ENCODE measurements at regions not wholly inside any gene's neighbourhood (a gene's known extent, or its start where the extent isn't known, plus 50 kb on each side); places are given as distances from the start of the nearest gene placed in this dataset.
"Not testable (repeated sequence)": the region's sequence is repeated elsewhere in the genome, so short reads cannot be mapped to it uniquely, and the experiment has no call there.

GRCh38 chr7:68216051-68216450 is 1219.4 kb downstream of the TYW1 start:
- Mint-ChIP-seq H3K4me1 (no peaks in the 10 kb centered on the region), H3K36me3 (no peaks in the 10 kb centered on the region), H3K27me3 (no peaks in the 10 kb centered on the region), H3K27ac (no peak overlapping the region), H3K9me3 (peaks cover 6% of the 10 kb centered on the region), H3K4me3 (no peak overlapping the region)
- no peak for ATAC-seq

DNA sequence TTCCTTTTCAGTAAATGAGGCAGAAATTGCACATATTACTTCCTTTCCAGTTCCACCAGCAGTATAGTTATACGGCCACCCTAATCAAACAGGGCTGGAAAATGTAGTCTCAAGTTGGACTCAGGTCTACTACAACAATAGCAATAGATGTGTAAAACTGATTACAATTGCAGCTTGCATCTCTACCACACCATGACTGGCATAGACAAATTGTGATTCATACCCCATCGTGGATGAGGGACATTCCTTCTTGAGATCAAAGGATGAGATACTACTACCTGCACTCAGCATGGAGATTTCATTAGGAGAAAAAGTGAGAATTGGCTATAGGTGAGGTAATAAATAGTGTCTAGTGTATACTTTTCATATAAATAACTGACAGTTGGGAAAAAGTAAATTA is 1220.8 kb downstream of the TYW1 start:
- Mint-ChIP-seq H3K4me3 (no peak overlapping the region), H3K9me3 (peaks cover 6% of the 10 kb centered on the region), H3K36me3 (no peaks in the 10 kb centered on the region), H3K4me1 (no peaks in the 10 kb centered on the region), H3K27me3 (no peaks in the 10 kb centered on the region), H3K27ac (no peak overlapping the region)
- ATAC-seq = no peak

DNA sequence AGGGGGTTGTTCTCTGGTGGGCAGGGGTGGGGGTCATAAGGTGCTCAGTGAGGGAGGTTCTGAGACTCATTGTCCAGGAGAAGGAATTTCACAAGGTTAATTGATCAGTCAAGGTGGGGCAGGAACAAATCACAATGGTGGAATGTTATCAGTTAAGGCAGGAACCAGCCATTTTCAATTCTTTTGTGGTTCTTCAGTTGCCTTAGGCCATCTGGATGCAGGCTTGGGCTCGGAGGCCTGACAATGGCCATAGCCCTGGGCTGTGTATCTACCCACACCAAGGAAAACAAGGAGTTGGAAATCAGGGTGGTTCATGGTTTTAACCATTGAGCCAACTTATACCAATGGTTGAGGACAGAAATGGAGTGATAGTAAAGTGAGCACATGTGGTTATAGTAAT is 1221.8 kb downstream of the TYW1 start:
- Mint-ChIP-seq H3K9me3 (peaks cover 6% of the 10 kb centered on the region), H3K27ac (no peak overlapping the region), H3K4me1 (no peaks in the 10 kb centered on the region), H3K27me3 (no peaks in the 10 kb centered on the region), H3K36me3 (no peaks in the 10 kb centered on the region), H3K4me3 (no peak overlapping the region)
- ATAC-seq = no peak

GRCh38 chr7:68222311-68222710 is 1225.7 kb downstream of the TYW1 start:
- Mint-ChIP-seq H3K4me3 (no peak overlapping the region), H3K27me3 (no peaks in the 10 kb centered on the region), H3K9me3 (peaks cover 3% of the 10 kb centered on the region), H3K4me1 (no peaks in the 10 kb centered on the region), H3K27ac (no peak overlapping the region), H3K36me3 (no peaks in the 10 kb centered on the region)
- no peak for ATAC-seq

DNA sequence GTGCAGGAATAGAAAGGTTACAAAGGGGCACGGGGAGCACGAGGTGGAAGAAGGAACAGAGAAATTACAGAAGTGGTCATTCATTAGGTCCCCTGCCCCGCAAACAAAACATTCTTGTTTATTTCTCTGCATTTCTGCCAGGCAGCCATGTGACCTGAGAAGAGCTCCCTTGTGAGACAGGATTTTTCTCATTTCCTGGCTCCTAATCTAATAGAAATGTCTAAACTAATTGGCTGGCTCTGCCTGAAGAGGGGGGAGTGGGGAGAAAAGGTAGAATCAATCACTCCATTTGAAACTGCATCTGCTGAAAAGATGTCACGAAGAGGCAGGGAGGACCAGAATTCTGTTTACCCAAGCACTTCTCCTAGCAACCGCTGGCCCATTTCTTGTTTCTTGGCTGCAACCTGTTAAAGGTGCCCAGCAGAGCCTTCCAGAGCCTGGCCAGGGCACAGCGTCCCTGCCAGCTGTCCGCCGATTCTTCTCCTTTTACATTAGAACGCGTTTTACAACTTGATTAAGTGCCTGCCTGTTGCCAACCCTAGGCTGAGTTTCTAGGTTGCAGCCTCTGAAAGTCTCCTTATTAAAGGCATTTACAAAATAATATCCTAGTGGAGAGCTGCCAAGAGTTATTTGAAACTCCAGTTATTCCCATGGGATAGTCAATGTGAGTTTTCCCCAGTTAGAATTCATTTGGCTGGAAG is 1227.6 kb downstream of the TYW1 start:
- no peaks in the 10 kb centered on the region for H3K4me1 Mint-ChIP-seq
- no peak overlapping the region for H3K27ac Mint-ChIP-seq
- peaks cover 2% of the 10 kb centered on the region for H3K9me3 Mint-ChIP-seq
- H3K4me3 Mint-ChIP-seq = no peak overlapping the region
- ATAC-seq = no peak
- no peaks in the 10 kb centered on the region for H3K27me3 Mint-ChIP-seq
- no peaks in the 10 kb centered on the region for H3K36me3 Mint-ChIP-seq

DNA sequence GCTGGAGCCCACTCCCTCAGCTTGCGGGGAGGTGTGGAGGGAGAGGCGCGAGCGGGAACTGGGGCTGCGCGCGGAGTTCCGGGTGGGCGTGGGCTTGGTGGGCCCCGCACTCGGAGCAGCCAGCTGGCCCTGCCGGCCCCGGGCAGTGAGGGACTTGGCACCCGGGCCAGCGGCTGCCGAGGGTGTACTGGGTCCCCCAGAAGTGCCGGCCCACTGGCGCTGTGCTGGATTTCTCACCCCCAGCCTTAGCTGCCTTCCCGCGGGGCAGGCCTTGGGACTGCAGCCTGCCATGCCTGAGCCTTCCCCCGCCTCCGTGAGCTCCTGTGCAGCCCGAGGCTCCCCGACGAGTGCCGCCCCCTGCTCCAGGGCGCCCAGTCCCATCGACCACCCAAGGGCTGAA is 1234.4 kb downstream of the TYW1 start:
- not testable (repeated sequence) for H3K27me3 Mint-ChIP-seq, H3K4me3 Mint-ChIP-seq, ATAC-seq, H3K9me3 Mint-ChIP-seq, H3K4me1 Mint-ChIP-seq, H3K27ac Mint-ChIP-seq, H3K36me3 Mint-ChIP-seq

- no peaks in the 10 kb centered on the region for H3K27me3 Mint-ChIP-seq
- no peaks in the 10 kb centered on the region for H3K36me3 Mint-ChIP-seq
- H3K4me3 Mint-ChIP-seq = no peak overlapping the region
- ATAC-seq = no peak
- no peaks in the 10 kb centered on the region for H3K4me1 Mint-ChIP-seq
- no peak overlapping the region for H3K27ac Mint-ChIP-seq
- peaks cover 12% of the 10 kb centered on the region for H3K9me3 Mint-ChIP-seq
These were observed 1239.3 kb downstream of the TYW1 start for GRCh38 chr7:68235937-68236336.

DNA sequence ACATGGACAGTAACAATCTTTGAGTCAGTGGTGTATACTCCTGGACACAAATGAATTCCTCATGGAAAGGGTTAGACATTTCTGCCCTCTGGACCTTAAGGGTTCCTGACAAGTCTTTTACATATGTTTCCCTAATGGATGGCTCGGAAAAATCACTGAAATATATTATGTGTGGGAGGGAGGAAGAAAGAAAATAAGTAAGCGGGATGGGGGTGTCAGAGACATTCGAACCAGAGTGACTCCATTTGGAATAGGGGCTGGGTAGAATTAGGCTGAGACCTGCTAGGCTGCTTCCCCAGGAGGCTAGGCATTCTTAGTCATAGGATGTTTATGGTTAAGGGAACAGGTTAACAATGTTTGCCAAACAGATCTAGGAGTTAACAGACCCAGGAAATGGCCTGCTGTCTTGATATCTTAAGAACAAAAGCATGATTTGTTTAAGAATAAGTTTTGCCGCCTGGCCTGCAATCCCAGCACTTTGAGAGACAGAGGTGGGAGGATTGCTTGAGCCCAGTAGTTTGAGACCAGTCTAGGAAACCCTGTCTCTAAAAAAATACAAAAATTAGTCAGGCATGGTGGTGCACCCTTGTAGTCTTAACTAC is 1241.7 kb downstream of the TYW1 start:
- Mint-ChIP-seq H3K9me3 (peaks cover 21% of the 10 kb centered on the region), H3K27ac (no peak overlapping the region), H3K36me3 (no peaks in the 10 kb centered on the region), H3K27me3 (no peaks in the 10 kb centered on the region), H3K4me1 (no peaks in the 10 kb centered on the region), H3K4me3 (no peak overlapping the region)
- no peak for ATAC-seq

GRCh38 chr7:68243128-68243527 is 1246.5 kb downstream of the TYW1 start:
- Mint-ChIP-seq H3K4me1 (no peaks in the 10 kb centered on the region), H3K36me3 (no peaks in the 10 kb centered on the region)

DNA sequence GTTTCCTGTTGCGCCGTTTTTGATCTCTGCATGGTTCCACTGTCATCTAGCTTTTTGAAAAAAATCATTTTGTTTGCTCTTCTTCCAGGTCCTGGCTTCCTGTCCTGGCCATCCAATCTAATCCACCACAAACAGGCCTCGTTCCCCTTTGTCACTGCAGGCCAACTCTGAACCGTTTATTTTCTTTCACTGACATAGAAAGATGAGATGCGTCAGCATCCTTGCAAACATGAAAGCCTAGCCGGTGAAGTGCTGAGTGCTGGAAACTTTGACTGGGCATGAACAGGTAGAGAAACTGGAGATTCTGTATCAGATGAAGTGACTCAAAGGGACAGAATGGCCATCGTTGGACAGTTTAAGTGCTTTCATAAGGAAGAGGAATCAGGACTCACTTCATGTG is 1247.8 kb downstream of the TYW1 start:
- Mint-ChIP-seq H3K27ac (no peak overlapping the region), H3K36me3 (no peaks in the 10 kb centered on the region), H3K9me3 (peaks cover 26% of the 10 kb centered on the region), H3K4me3 (no peak overlapping the region), H3K4me1 (no peaks in the 10 kb centered on the region), H3K27me3 (no peaks in the 10 kb centered on the region)
- no peak for ATAC-seq

More at GRCh38 chr7:68243128-68243527, 1246.5 kb downstream of the TYW1 start:
- Mint-ChIP-seq H3K9me3 (peaks cover 26% of the 10 kb centered on the region), H3K27ac (no peak overlapping the region), H3K27me3 (no peaks in the 10 kb centered on the region), H3K4me3 (no peak overlapping the region)
- ATAC-seq = no peak

DNA sequence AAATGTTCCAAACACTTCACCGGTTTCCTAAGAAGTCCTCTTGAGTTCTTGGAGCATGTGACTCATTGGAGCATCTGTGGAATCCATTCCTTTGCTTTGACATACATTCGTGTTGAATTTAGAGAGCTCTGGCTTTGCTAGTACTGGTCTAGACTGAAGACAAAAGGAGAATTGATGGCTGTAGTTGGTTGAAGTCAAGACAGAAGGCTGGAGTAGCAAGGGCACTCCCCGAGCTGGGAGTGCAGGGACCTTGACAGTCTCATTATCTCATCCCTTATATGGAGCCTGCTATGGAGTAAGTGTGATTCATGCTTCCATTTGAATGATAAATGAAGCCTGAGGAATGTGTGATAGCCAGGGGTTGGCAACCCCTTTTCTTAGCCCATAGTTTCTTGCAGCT is 1249.1 kb downstream of the TYW1 start:
- Mint-ChIP-seq H3K4me1 (no peaks in the 10 kb centered on the region), H3K9me3 (peaks cover 26% of the 10 kb centered on the region), H3K36me3 (no peaks in the 10 kb centered on the region), H3K27me3 (no peaks in the 10 kb centered on the region), H3K27ac (no peak overlapping the region), H3K4me3 (no peak overlapping the region)
- no peak for ATAC-seq

DNA sequence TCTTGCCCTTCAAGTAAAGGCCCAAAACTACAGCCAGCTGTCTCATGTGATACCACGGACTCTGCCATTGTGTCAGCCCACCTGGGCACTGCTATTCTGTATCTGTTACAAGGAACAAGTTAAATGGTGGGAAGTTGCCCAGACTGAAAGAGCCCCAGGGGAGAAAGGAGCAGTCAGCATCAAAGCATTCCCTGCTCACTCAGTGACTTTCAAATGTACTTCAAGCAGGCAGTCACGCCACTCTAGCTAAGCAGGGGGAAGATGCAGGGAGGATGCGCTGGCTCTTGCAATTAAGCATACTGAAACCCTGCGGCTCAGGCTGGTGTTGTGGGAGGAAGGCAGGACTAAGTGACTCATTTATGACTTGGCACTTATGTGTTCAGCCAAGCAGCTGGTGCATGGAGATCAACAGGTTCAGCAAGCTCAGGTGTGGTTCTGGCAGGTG is 1249.6 kb downstream of the TYW1 start:
- no peak overlapping the region for H3K27ac Mint-ChIP-seq
- no peak overlapping the region for H3K4me3 Mint-ChIP-seq
- H3K4me1 Mint-ChIP-seq = no peaks in the 10 kb centered on the region
- peaks cover 25% of the 10 kb centered on the region for H3K9me3 Mint-ChIP-seq
- no peaks in the 10 kb centered on the region for H3K36me3 Mint-ChIP-seq
- no peaks in the 10 kb centered on the region for H3K27me3 Mint-ChIP-seq
- no peak for ATAC-seq

DNA sequence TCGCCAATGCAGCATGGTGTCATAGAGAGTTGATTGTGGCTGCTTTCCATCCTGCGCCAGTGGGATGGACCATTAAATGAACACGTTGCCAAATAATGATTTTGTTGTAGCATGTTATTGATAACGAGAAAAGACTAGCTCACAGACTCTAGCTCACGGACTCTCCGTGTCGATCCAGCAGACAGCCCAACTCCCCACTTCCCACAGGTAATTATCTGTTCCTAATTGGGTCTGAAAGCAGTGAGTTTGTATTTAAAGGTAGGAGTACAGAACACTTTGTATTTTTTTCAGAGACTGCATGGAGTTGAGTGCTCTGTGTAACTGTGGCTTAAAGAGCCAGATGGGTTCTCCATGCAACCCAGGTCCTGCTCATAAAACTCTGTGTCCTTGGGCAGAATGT is 1250.5 kb downstream of the TYW1 start:
- H3K4me1 Mint-ChIP-seq = no peaks in the 10 kb centered on the region
- ATAC-seq = no peak
- no peak overlapping the region for H3K4me3 Mint-ChIP-seq
- no peaks in the 10 kb centered on the region for H3K27me3 Mint-ChIP-seq
- peaks cover 27% of the 10 kb centered on the region for H3K9me3 Mint-ChIP-seq
- no peaks in the 10 kb centered on the region for H3K36me3 Mint-ChIP-seq
- H3K27ac Mint-ChIP-seq = no peak overlapping the region

DNA sequence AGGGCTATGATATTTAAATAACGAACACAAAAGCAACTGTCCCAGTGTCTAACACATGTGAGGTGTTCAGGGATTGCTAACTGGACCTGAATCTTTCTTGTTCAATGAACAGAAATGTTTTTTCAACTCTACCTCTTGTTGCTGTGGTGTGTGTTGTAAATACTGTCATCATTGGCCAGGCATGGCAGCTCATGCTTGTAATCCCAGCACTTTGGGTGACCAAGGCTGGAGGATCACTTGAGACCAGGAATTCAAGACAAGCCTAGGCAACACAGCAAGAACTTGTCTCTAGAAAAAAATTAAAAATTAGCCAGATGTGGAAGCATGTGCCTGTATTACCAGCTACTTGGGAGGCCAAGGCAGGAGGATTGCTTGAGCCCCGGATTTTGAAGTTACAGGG is 1250.9 kb downstream of the TYW1 start:
- Mint-ChIP-seq H3K27ac (no peak overlapping the region), H3K27me3 (no peaks in the 10 kb centered on the region), H3K4me1 (no peaks in the 10 kb centered on the region), H3K36me3 (no peaks in the 10 kb centered on the region), H3K9me3 (peaks cover 25% of the 10 kb centered on the region), H3K4me3 (no peak overlapping the region)
- no peak for ATAC-seq

DNA sequence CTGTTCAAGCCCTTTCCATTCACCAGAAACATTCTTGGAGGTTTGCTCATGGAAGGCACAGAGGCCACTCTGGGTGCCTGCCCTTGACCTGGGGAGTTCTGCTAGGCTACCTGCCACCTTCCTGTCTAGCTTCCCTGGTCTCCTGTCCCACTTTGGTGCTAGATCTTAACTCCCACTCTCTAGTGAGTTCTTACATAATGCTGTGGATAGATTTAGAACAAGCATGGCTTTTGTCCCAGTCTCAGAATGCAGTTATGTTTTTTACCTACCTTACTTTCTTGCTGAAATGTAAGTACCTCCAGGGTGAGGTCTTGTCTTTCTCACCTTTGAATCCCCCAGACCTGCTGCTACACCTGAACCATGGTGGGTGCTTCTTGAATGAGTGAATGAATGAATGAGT is 1252.3 kb downstream of the TYW1 start:
- H3K27ac Mint-ChIP-seq = no peak overlapping the region
- H3K4me3 Mint-ChIP-seq = no peak overlapping the region
- no peak for ATAC-seq
- H3K36me3 Mint-ChIP-seq = no peaks in the 10 kb centered on the region
- H3K27me3 Mint-ChIP-seq = no peaks in the 10 kb centered on the region
- no peaks in the 10 kb centered on the region for H3K4me1 Mint-ChIP-seq
- H3K9me3 Mint-ChIP-seq = peaks cover 21% of the 10 kb centered on the region

GRCh38 chr7:68249611-68250010 is 1253.0 kb downstream of the TYW1 start:
- Mint-ChIP-seq H3K27ac (no peak overlapping the region), H3K9me3 (peaks cover 17% of the 10 kb centered on the region), H3K4me1 (no peaks in the 10 kb centered on the region), H3K4me3 (no peak overlapping the region), H3K36me3 (no peaks in the 10 kb centered on the region), H3K27me3 (no peaks in the 10 kb centered on the region)
- no peak for ATAC-seq

Data from stimulated activated memory B cell treated with anti-CD40 and anti-IgM and Interleukin-4, amounts not matched to agents 10 μg/mL and 1 μg/mL and 100 μg/mL, for 72 hours (primary cell).